Skeletal muscle tissue (tissue), 3 donors: ENCODE measurements at regions not wholly inside any gene's neighbourhood (a gene's known extent, or its start where the extent isn't known, plus 50 kb on each side); places are given as distances from the start of the nearest gene placed in this dataset.

Source experiments
- H3K27ac ChIP-seq: one replicate; pipeline ENCODE4 v1.7.0; 2013; ENCODE audit warnings: mild to moderate bottlenecking, low read depth, low read length, inconsistent platforms
- H3K27me3 ChIP-seq, 3 donors: one replicate each; pipeline ENCODE4 v1.7.0; 2013; ENCODE audit warnings: low read length in 3 of 3; ENCODE audit not compliant: control insufficient read depth in 3 of 3, insufficient read depth in 3 of 3
- H3K36me3 ChIP-seq, 3 donors: one replicate each; pipeline ENCODE4 v1.7.0; 2013; ENCODE audit warnings: low read length in 3 of 3; ENCODE audit not compliant: control insufficient read depth in 3 of 3, insufficient read depth in 3 of 3
- H3K4me1 ChIP-seq, 3 donors: one replicate each; pipeline ENCODE4 v1.7.0; 2013; ENCODE audit warnings: low read length in 3 of 3, mild to moderate bottlenecking in 3 of 3; ENCODE audit not compliant: control insufficient read depth in 3 of 3, insufficient read depth in 3 of 3
- H3K4me3 ChIP-seq, 3 donors: one replicate each; pipeline ENCODE4 v1.7.0; 2013; ENCODE audit warnings: low read length in 3 of 3
- H3K9ac ChIP-seq, 3 donors: one replicate each; pipeline ENCODE4 v1.7.0; 2013; ENCODE audit warnings: low read length in 3 of 3, mild to moderate bottlenecking in 3 of 3, moderate library complexity in 2 of 3, low read depth in 1 of 3
- H3K9me3 ChIP-seq, 3 donors: one replicate each; pipeline ENCODE4 v1.7.0; 2013; ENCODE audit warnings: low read length in 3 of 3; ENCODE audit not compliant: control insufficient read depth in 3 of 3
- donor health status: Osteomylitis.

DNA sequence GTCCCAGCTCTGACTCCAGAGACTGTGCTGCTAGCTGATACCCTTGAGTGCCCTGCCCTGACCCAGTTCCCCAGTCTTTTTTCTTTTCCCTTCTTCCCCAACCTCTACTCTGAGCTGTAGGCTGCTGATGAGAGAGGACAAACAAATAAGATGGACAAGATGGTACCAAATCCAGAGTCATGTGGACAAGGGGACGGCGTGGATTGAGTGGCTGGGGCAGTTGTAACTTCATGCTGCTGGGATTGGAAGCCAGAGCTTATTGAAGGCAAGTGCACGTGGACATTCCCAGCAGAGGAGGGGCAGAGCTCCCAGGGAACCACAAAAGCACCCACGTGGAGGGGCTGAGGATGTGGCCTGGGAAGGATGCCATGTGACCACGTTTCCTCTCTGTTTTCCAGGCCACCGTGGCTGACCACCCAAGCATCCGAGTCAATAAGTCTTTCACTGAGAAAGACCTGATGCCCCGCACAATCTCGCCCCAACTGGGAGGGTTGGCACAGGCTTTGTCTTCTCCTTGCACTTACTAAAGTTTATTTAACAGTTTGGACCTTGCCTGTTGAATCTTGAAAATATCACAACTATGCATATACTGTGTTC lies 323.3 kb upstream of the ZNF507 start:
- H3K4me1 ChIP-seq, result no peaks in the 10 kb centered on the region
- no peaks in the 10 kb centered on the region for H3K36me3 ChIP-seq
- no peak overlapping the region for H3K27ac ChIP-seq
- peaks cover 0 to 3% (median 0%) of the 10 kb centered on the region in 3 donors for H3K27me3 ChIP-seq
- H3K4me3 ChIP-seq, result no peak overlapping the region
- H3K9me3 ChIP-seq, result no peaks in the 10 kb centered on the region
- H3K9ac ChIP-seq, result no peak overlapping the region

- Histone ChIP-seq H3K9me3 (peaks cover 0 to 3% (median 0%) of the 10 kb centered on the region in 3 donors), H3K27ac (no peak overlapping the region), H3K4me1 (no peaks in the 10 kb centered on the region), H3K27me3 (peaks cover 0 to 5% (median 3%) of the 10 kb centered on the region in 3 donors), H3K9ac (no peak overlapping the region), H3K4me3 (no peak overlapping the region), H3K36me3 (no peaks in the 10 kb centered on the region)
Measured at GRCh38 chr19:32022731-32023563, 322.5 kb upstream of the ZNF507 start.

DNA sequence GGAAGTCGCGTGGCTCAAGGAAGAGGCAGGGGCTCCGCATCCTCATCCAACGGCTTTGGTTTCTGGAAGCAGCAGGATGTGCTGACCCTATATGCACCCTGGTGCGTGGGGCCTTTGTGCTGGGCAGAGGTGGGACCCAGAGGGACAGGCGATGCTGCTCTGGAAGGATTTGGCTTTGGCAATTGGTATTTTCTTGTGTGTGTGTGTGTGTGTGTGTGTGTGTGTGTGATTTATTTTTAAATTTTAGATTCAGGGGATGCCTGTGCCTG lies 321.9 kb upstream of the ZNF507 start:
- H3K4me3 ChIP-seq, result no peak overlapping the region
- no peak overlapping the region for H3K9ac ChIP-seq
- no peaks in the 10 kb centered on the region for H3K36me3 ChIP-seq
- no peak overlapping the region for H3K27ac ChIP-seq
- H3K9me3 ChIP-seq, result peaks cover 0 to 3% (median 0%) of the 10 kb centered on the region in 3 donors
- H3K4me1 ChIP-seq, result no peaks in the 10 kb centered on the region
- peaks cover 0 to 7% (median 3%) of the 10 kb centered on the region in 3 donors for H3K27me3 ChIP-seq

DNA sequence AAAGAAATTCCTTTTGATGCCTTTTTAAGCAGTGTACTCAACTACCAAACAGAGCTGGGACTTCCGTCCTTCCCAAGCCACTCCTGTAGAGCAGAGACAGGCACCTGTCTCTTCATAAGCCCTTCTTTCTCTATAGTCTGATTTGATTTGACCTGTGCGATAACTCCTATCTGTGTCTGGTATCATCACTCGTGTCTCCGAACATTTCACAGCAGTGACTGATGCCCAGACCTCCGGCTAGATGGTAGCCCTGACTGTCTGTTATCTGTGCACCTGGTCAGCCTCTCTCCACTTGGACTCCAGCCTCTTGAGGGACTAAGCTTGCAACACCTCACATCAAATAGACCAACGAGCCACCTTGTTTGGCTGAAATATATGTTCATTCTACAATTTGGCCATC lies 316.2 kb upstream of the ZNF507 start:
- Histone ChIP-seq H3K27me3 (peaks cover 0 to 7% (median 0%) of the 10 kb centered on the region in 3 donors), H3K27ac (no peak overlapping the region), H3K36me3 (no peaks in the 10 kb centered on the region), H3K9ac (no peak overlapping the region), H3K4me3 (no peak overlapping the region), H3K4me1 (no peaks in the 10 kb centered on the region), H3K9me3 (peaks cover 0 to 3% (median 0%) of the 10 kb centered on the region in 3 donors)

DNA sequence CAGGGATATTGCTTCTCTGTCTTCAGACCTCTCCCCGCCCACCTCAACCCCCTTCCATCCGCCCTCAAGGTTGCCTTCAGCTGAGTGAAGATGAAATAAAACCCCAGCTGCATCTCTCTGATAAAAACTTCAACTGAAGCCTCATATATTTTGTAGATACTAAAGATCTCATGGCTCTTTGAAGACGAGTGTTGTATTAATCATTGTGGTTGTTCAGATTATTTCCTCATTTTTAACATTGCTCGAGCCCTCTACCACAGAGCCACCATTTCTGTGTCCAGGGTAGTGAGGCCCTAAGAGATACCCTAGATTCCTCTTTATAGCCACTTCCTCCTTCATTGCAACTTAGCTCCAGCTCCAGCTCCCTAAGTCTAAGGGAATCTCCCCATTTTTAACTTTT lies 312.8 kb upstream of the ZNF507 start:
- Histone ChIP-seq H3K27ac (no peak overlapping the region), H3K27me3 (peaks cover 0 to 9% (median 6%) of the 10 kb centered on the region in 3 donors), H3K9ac (no peak overlapping the region), H3K36me3 (no peaks in the 10 kb centered on the region), H3K4me3 (no peak overlapping the region), H3K4me1 (no peaks in the 10 kb centered on the region), H3K9me3 (peaks cover 0 to 1% (median 0%) of the 10 kb centered on the region in 3 donors)

DNA sequence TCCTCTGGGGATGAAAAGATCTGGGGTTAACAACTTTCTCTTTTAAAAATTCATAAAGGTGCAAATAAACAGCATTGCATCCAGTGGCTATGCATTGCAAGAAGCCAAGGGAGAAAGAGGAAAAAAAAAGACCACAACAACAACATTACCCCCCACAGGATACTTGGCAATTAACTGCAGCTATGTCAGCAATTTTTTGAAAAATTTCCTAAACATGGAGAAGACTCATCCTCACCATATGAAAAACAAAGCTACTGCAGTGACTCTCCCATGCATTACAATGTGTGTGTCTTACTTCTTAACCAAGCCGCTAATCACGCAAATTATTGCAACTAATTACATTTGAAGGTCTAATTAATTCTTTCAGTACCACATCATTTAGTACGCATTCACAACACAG lies 309.8 kb upstream of the ZNF507 start:
- Histone ChIP-seq H3K27me3 (peaks cover 0 to 8% (median 3%) of the 10 kb centered on the region in 3 donors), H3K36me3 (no peaks in the 10 kb centered on the region)

GRCh38 chr19:32038021-32038920 lies 307.1 kb upstream of the ZNF507 start:
- Histone ChIP-seq H3K9ac (no peak overlapping the region), H3K27me3 (peaks cover 7 to 16% (median 7%) of the 10 kb centered on the region in 3 donors), H3K4me3 (no peak overlapping the region), H3K4me1 (no peaks in the 10 kb centered on the region), H3K36me3 (no peaks in the 10 kb centered on the region), H3K9me3 (no peaks in the 10 kb centered on the region), H3K27ac (no peak overlapping the region)

More for the DNA sequence above, 309.8 kb upstream of the ZNF507 start:
- H3K4me1 ChIP-seq, result no peaks in the 10 kb centered on the region
- no peak overlapping the region for H3K4me3 ChIP-seq
- no peak overlapping the region for H3K27ac ChIP-seq
- no peak overlapping the region for H3K9ac ChIP-seq
- no peaks in the 10 kb centered on the region for H3K9me3 ChIP-seq

- Histone ChIP-seq H3K9ac (no peak overlapping the region), H3K27ac (no peak overlapping the region), H3K27me3 (peaks cover 7 to 21% (median 11%) of the 10 kb centered on the region in 3 donors)
Measured at GRCh38 chr19:32038961-32039360, 306.4 kb upstream of the ZNF507 start.

GRCh38 chr19:32039440-32039839 lies 306.0 kb upstream of the ZNF507 start:
- peaks cover 11 to 26% (median 16%) of the 10 kb centered on the region in 3 donors for H3K27me3 ChIP-seq
- no peaks in the 10 kb centered on the region for H3K9me3 ChIP-seq
- no peak overlapping the region for H3K27ac ChIP-seq
- no peak overlapping the region for H3K4me3 ChIP-seq
- H3K4me1 ChIP-seq, result no peaks in the 10 kb centered on the region
- H3K36me3 ChIP-seq, result no peaks in the 10 kb centered on the region
- no peak overlapping the region for H3K9ac ChIP-seq

More at GRCh38 chr19:32038961-32039360, 306.4 kb upstream of the ZNF507 start:
- Histone ChIP-seq H3K4me1 (no peaks in the 10 kb centered on the region), H3K36me3 (no peaks in the 10 kb centered on the region), H3K4me3 (no peak overlapping the region), H3K9me3 (no peaks in the 10 kb centered on the region)
